ENCODE measurements at regions not wholly inside any gene's neighbourhood (a gene's known extent, or its start where the extent isn't known, plus 50 kb on each side); places are given as distances from the start of the nearest gene placed in this dataset.

GRCh38 chr2:12417786-12418185 is 298.9 kb upstream of the TRIB2 start:
- Histone ChIP-seq H3K4me3 (ENCODE audit: severe bottlenecking) (no peak overlapping the region), H3K4me1 (ENCODE audit: insufficient read depth, poor library complexity, severe bottlenecking) (no peaks in the 10 kb centered on the region), H3K9me3 (ENCODE audit: severe bottlenecking) (no peaks in the 10 kb centered on the region), H3K27me3 (ENCODE audit: insufficient read depth, poor library complexity, severe bottlenecking) (no peaks in the 10 kb centered on the region), H3K27ac (ENCODE audit: poor library complexity, severe bottlenecking) (no peak overlapping the region), H3K36me3 (ENCODE audit: low read depth) (no peaks in the 10 kb centered on the region)
- no peak for TF ChIP-seq CTCF (IDR thresholded peaks at IDR 0.05; ENCODE audit: poor library complexity, severe bottlenecking)
- DNase-seq (ENCODE audit: low spot score) (no peak), ATAC-seq (ENCODE audit: low read depth) (no peak)

- H3K27ac ChIP-seq (ENCODE audit: poor library complexity, severe bottlenecking) = no peak overlapping the region
- ATAC-seq (ENCODE audit: low read depth) (no peak), DNase-seq (ENCODE audit: low spot score) (no peak)
- no peaks in the 10 kb centered on the region for H3K36me3 ChIP-seq (ENCODE audit: low read depth)
- no peaks in the 10 kb centered on the region for H3K4me1 ChIP-seq (ENCODE audit: insufficient read depth, poor library complexity, severe bottlenecking)
- H3K27me3 ChIP-seq (ENCODE audit: insufficient read depth, poor library complexity, severe bottlenecking) = no peaks in the 10 kb centered on the region
- no peak overlapping the region for H3K4me3 ChIP-seq (ENCODE audit: severe bottlenecking)
- no peaks in the 10 kb centered on the region for H3K9me3 ChIP-seq (ENCODE audit: severe bottlenecking)
- no peak for TF ChIP-seq CTCF (IDR thresholded peaks at IDR 0.05; ENCODE audit: poor library complexity, severe bottlenecking)
These were observed 296.9 kb upstream of the TRIB2 start for GRCh38 chr2:12419803-12420202.

- TF ChIP-seq CTCF (IDR thresholded peaks at IDR 0.05; ENCODE audit: poor library complexity, severe bottlenecking) = no peak
- no peaks in the 10 kb centered on the region for H3K9me3 ChIP-seq (ENCODE audit: severe bottlenecking)
- H3K4me1 ChIP-seq (ENCODE audit: insufficient read depth, poor library complexity, severe bottlenecking) = no peaks in the 10 kb centered on the region
- no peak overlapping the region for H3K4me3 ChIP-seq (ENCODE audit: severe bottlenecking)
- no peaks in the 10 kb centered on the region for H3K36me3 ChIP-seq (ENCODE audit: low read depth)
- ATAC-seq (ENCODE audit: low read depth) (no peak), DNase-seq (ENCODE audit: low spot score) (no peak)
- H3K27me3 ChIP-seq (ENCODE audit: insufficient read depth, poor library complexity, severe bottlenecking) = no peaks in the 10 kb centered on the region
- H3K27ac ChIP-seq (ENCODE audit: poor library complexity, severe bottlenecking) = no peak overlapping the region
These were observed 295.7 kb upstream of the TRIB2 start for GRCh38 chr2:12421046-12421445.

- no peak for TF ChIP-seq CTCF (IDR thresholded peaks at IDR 0.05; ENCODE audit: poor library complexity, severe bottlenecking)
- DNase-seq (ENCODE audit: low spot score) = no peak
- no peaks in the 10 kb centered on the region for H3K27me3 ChIP-seq (ENCODE audit: insufficient read depth, poor library complexity, severe bottlenecking)
These were observed 292.5 kb upstream of the TRIB2 start for GRCh38 chr2:12424219-12424618.

GRCh38 chr2:12424809-12425208 is 291.9 kb upstream of the TRIB2 start:
- no peaks in the 10 kb centered on the region for H3K4me1 ChIP-seq (ENCODE audit: insufficient read depth, poor library complexity, severe bottlenecking)
- H3K9me3 ChIP-seq (ENCODE audit: severe bottlenecking) = no peaks in the 10 kb centered on the region
- H3K36me3 ChIP-seq (ENCODE audit: low read depth) = no peaks in the 10 kb centered on the region
- no peak overlapping the region for H3K27ac ChIP-seq (ENCODE audit: poor library complexity, severe bottlenecking)
- H3K4me3 ChIP-seq (ENCODE audit: severe bottlenecking) = no peak overlapping the region
- TF ChIP-seq CTCF (IDR thresholded peaks at IDR 0.05; ENCODE audit: poor library complexity, severe bottlenecking) = no peak
- DNase-seq (ENCODE audit: low spot score) (no peak), ATAC-seq (ENCODE audit: low read depth) (no peak)
- H3K27me3 ChIP-seq (ENCODE audit: insufficient read depth, poor library complexity, severe bottlenecking) = no peaks in the 10 kb centered on the region

More at GRCh38 chr2:12424219-12424618, 292.5 kb upstream of the TRIB2 start:
- no peak for ATAC-seq (ENCODE audit: low read depth)
- no peaks in the 10 kb centered on the region for H3K4me1 ChIP-seq (ENCODE audit: insufficient read depth, poor library complexity, severe bottlenecking)
- H3K9me3 ChIP-seq (ENCODE audit: severe bottlenecking) = no peaks in the 10 kb centered on the region
- H3K36me3 ChIP-seq (ENCODE audit: low read depth) = no peaks in the 10 kb centered on the region
- no peak overlapping the region for H3K27ac ChIP-seq (ENCODE audit: poor library complexity, severe bottlenecking)
- no peak overlapping the region for H3K4me3 ChIP-seq (ENCODE audit: severe bottlenecking)
